ENCODE measurements at regions not wholly inside any gene's neighbourhood (a gene's known extent, or its start where the extent isn't known, plus 50 kb on each side); places are given as distances from the start of the nearest gene placed in this dataset.

- Histone ChIP-seq H3K27ac (ENCODE audit: insufficient read depth, low read depth, low read length) (no peak overlapping the region), H3K4me1 (ENCODE audit: control insufficient read depth, extremely low read depth, insufficient read depth, low read length) (peaks cover 13% of the 10 kb centered on the region), H3K36me3 (ENCODE audit: control insufficient read depth in 2 of 2, extremely low read depth in 1 of 2, insufficient read depth in 2 of 2, low read length in 2 of 2) (no peaks in the 10 kb centered on the region), H4K20me1 (replicated peaks; ENCODE audit: control insufficient read depth, extremely low read depth, insufficient read depth, low read length) (no peaks in the 10 kb centered on the region), H3K9ac (replicated peaks; ENCODE audit: extremely low read depth, insufficient read depth, low read length) (no peak overlapping the region), H3K4me3 (replicated peaks in 1 of 3; ENCODE audit: insufficient read depth in 1 of 3, low read depth in 1 of 3, low read length in 3 of 3) (no peak overlapping the region), H3K79me2 (ENCODE audit: control insufficient read depth, insufficient read depth, low read length) (no peaks in the 10 kb centered on the region), H2AFZ (ENCODE audit: low read depth, low read length) (no peak overlapping the region), H3K9me3 (replicated peaks; ENCODE audit: control insufficient read depth, insufficient read depth, low read length) (no peaks in the 10 kb centered on the region), H3K9me1 (replicated peaks; ENCODE audit: control insufficient read depth, extremely low read depth, insufficient read depth, low read length) (no peaks in the 10 kb centered on the region), H3K4me2 (ENCODE audit: insufficient read depth, low read length) (no peak overlapping the region), H3K27me3 (ENCODE audit: control insufficient read depth in 2 of 2, insufficient read depth in 2 of 2, low read length in 2 of 2) (no peaks in the 10 kb centered on the region)
- no TSS peak for BruUV-seq (replicated peaks)
- ChIA-PET CTCF (interaction anchor here (1.2 to 4.0 kb wide), 2 partner anchors 16 to 74 kb away, joined by 4 to 18 read pairs; no protein-coding TSS in a partner anchor), POLR2A (no interaction called here)
- FAIRE-seq: no peak
- dilution Hi-C loops (cut with MboI; ENCODE audit: extremely low pct_ligation_motif_present, low sequenced_read_pairs) (no loop called here), intact Hi-C loops (cut with micrococcal nuclease) (no loop called here)
- no peak for DNase-seq (ENCODE audit: low read depth, low spot score)
- TF ChIP-seq, protein P1, sequence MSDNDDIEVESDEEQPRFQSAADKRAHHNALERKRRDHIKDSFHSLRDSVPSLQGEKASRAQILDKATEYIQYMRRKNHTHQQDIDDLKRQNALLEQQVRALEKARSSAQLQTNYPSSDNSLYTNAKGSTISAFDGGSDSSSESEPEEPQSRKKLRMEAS (IDR thresholded peaks at IDR 0.05; ENCODE audit: insufficient read depth, insufficient read length): no peak
- no peak for TF ChIP-seq FOS (IDR thresholded peaks at IDR 0.05; ENCODE audit: borderline replicate concordance, insufficient read depth, low read length)
- no peak for TF ChIP-seq JUN (IDR thresholded peaks at IDR 0.05; ENCODE audit: borderline replicate concordance, insufficient read depth, insufficient read length, low read depth)
- no peak for TF ChIP-seq EZH2 (IDR thresholded peaks at IDR 0.05; ENCODE audit: borderline replicate concordance, low read depth, low read length, severe bottlenecking)
- TF ChIP-seq GATA2 (IDR thresholded peaks at IDR 0.05; ENCODE audit: insufficient read depth, insufficient read length, low read depth, low read length): no peak
- TF ChIP-seq CTCF (IDR thresholded peaks at IDR 0.05; ENCODE audit: extremely low read depth in 1 of 2, insufficient read depth in 1 of 2, low read depth in 1 of 2, low read length in 2 of 2): no peak
- TF ChIP-seq POLR2A (IDR thresholded peaks at IDR 0.05; ENCODE audit: low read depth, low read length): no peak
- no peak for TF ChIP-seq MYC (IDR thresholded peaks at IDR 0.05; ENCODE audit: low read depth, low read length)
- TF ChIP-seq POLR2AphosphoS5 (IDR thresholded peaks at IDR 0.05; ENCODE audit: insufficient read depth, low read depth, low read length): no peak
Observed at GRCh38 chr15:66623801-66624453, 58.1 kb upstream of the LCTL start.

Data from endothelial cell of umbilical vein (primary cell).